GM12878 (cell line): ENCODE measurements at regions not wholly inside any gene's neighbourhood (a gene's known extent, or its start where the extent isn't known, plus 50 kb on each side); places are given as distances from the start of the nearest gene placed in this dataset.

Source experiments
- ATAC-seq: fragments of 200-7000 bp; cut with Tn5 transposase; 3 replicates; pipeline ENCODE4 v1.9.1; 2020; ENCODE audit warnings: mild to moderate bottlenecking, moderate library complexity
- BruUV-seq: library from RNA; stranded (reverse); fragments of 400-500 nt; replicated peaks from 2 replicates; lab custom pipeline; 2021; lab: Mats Ljungman, UMichigan
- CTCF ChIA-PET: fragments of 300-600 bp; sonication (Branson Sonifier 250); formaldehyde crosslinking; extraction: SDS; loops from one replicate; lab custom pipeline; 2021; ENCODE audit warnings: inconsistent platforms; lab: Yijun Ruan, JAX
- POLR2A ChIA-PET: fragments of 350-600 bp; formaldehyde crosslinking; extraction: SDS; loops from one replicate; lab custom pipeline; 2021; ENCODE audit warnings: inconsistent platforms; lab: Charles Lee
- RAD21 ChIA-PET: fragments of 300-600 bp; sonication (Branson Sonifier 250); formaldehyde crosslinking; loops from one replicate; lab custom pipeline; 2023; ENCODE audit warnings: antibody characterized with exemption; ENCODE audit not compliant: unreplicated experiment; lab: Charles Lee
- SMC1A ChIA-PET: fragments of 300-600 bp; sonication (Branson Sonifier 250); formaldehyde crosslinking; loops from one replicate; lab custom pipeline; 2023; ENCODE audit not compliant: unreplicated experiment, uncharacterized antibody; lab: Charles Lee
- DNase-seq: peaks from one replicate; pipeline ENCODE4 v3.0.0-alpha.2; 2011; ENCODE audit warnings: low read depth, low spot score
- FAIRE-seq: peaks from 3 replicates; lab custom pipeline; 2011; peaks lifted over from hg19 to GRCh38; lab: Jason Lieb, UNC
- H2AFZ ChIP-seq: 2 replicates; pipeline ENCODE4 v1.6.0; 2011; ENCODE audit warnings: low read depth, low read length, control low read depth; ENCODE audit not compliant: control insufficient read depth
- H3K27ac ChIP-seq: 2 replicates; pipeline ENCODE4 v1.5.1; 2011; ENCODE audit warnings: control low read depth; ENCODE audit not compliant: control insufficient read depth, insufficient read depth
- H3K27me3 ChIP-seq, 2 experiments: replicated peaks in 1 of 2; 2 replicates each; pipeline versions ENCODE4 v1.6.0 to v1.6.1; 2011; ENCODE audit warnings: low read length in 1 of 2; ENCODE audit not compliant: control insufficient read depth in 2 of 2, insufficient read depth in 2 of 2
- H3K36me3 ChIP-seq, 2 experiments: 2 replicates each; pipeline ENCODE4 v1.5.1; 2011; ENCODE audit warnings: low read length in 1 of 2; ENCODE audit not compliant: control insufficient read depth in 2 of 2, insufficient read depth in 2 of 2
- H3K4me1 ChIP-seq: 2 replicates; pipeline ENCODE4 v1.6.1; 2011; ENCODE audit warnings: mild to moderate bottlenecking, low read length, moderate library complexity, mixed read lengths; ENCODE audit not compliant: control insufficient read depth, insufficient read depth
- H3K4me2 ChIP-seq: 2 replicates; pipeline ENCODE4 v1.6.0; 2011; ENCODE audit warnings: control low read depth; ENCODE audit not compliant: control insufficient read depth, insufficient read depth
- H3K4me3 ChIP-seq: fragments of 200-600 bp; sonication (generic); 2 replicates; pipeline ENCODE4 v1.5.1; 2016
- H3K79me2 ChIP-seq: 2 replicates; pipeline ENCODE4 v1.6.0; 2011; ENCODE audit warnings: low read length; ENCODE audit not compliant: control insufficient read depth, insufficient read depth
- H3K9ac ChIP-seq: 2 replicates; pipeline ENCODE4 v1.8.0; 2011; ENCODE audit warnings: low read length, control low read depth, mixed read lengths; ENCODE audit not compliant: control insufficient read depth, insufficient read depth
- H3K9me3 ChIP-seq: replicated peaks from 3 replicates; pipeline ENCODE4 v1.5.1; 2011; ENCODE audit warnings: mild to moderate bottlenecking, low read length; ENCODE audit not compliant: control insufficient read depth, insufficient read depth
- H4K20me1 ChIP-seq: 2 replicates; pipeline ENCODE4 v1.6.0; 2011; ENCODE audit not compliant: control insufficient read depth, insufficient read depth
- BACH1 ChIP-seq: fragments of 450-650 bp; IDR thresholded peaks from 2 replicates; pipeline ENCODE4 v1.6.1; 2017; ENCODE audit warnings: mild to moderate bottlenecking, borderline replicate concordance
- BRCA1 ChIP-seq: IDR thresholded peaks from 2 replicates; pipeline ENCODE4 v1.6.1; 2011; ENCODE audit warnings: low read depth, low read length, improper control_type of control experiment
- CBFB ChIP-seq: IDR thresholded peaks from 2 replicates; pipeline ENCODE4 v1.6.1; 2016; ENCODE audit warnings: antibody characterized with exemption, low read depth
- E2F8 ChIP-seq: fragments of 450-650 bp; IDR thresholded peaks from 2 replicates; pipeline ENCODE4 v1.6.1; 2018; ENCODE audit warnings: mild to moderate bottlenecking, low read depth, moderate library complexity; ENCODE audit not compliant: partially characterized antibody
- EP300 ChIP-seq, 2 experiments: fragments of 150-350 bp in 1 of 2; IDR thresholded peaks; 2 replicates each; pipeline ENCODE4 v1.6.1; 2011 to 2012; ENCODE audit warnings: low read depth in 2 of 2, low read length in 2 of 2, borderline replicate concordance in 1 of 2, improper control_type of control experiment in 1 of 2, inconsistent platforms in 1 of 2; ENCODE audit not compliant: control insufficient read depth in 1 of 2
- FOXK2 ChIP-seq: fragments of 450-650 bp; IDR thresholded peaks from 2 replicates; pipeline ENCODE4 v1.6.1; 2017; ENCODE audit warnings: mild to moderate bottlenecking, moderate library complexity
- GATAD2B ChIP-seq: fragments of 450-650 bp; conservative IDR thresholded peaks from 2 replicates; pipeline ENCODE4 v1.6.1; 2017; ENCODE audit warnings: low read depth, mild to moderate bottlenecking, moderate library complexity
- HDAC6 ChIP-seq: fragments of 200-600 bp; sonication (generic); IDR thresholded peaks from one replicate; pipeline ENCODE4 v1.8.0; 2017; ENCODE audit warnings: antibody characterized with exemption; ENCODE audit not compliant: unreplicated experiment
- IRF4 ChIP-seq: IDR thresholded peaks from 2 replicates; pipeline ENCODE4 v1.6.1; 2011; ENCODE audit warnings: low read depth, low read length
- JUND ChIP-seq: IDR thresholded peaks from 2 replicates; pipeline ENCODE4 v1.6.1; 2012; ENCODE audit warnings: low read depth, mild to moderate bottlenecking, low read length, improper control_type of control experiment, moderate library complexity
- MTA2 ChIP-seq: fragments of 450-650 bp; IDR thresholded peaks from 2 replicates; pipeline ENCODE4 v1.6.1; 2016; ENCODE audit warnings: low read depth, mild to moderate bottlenecking, moderate library complexity
- MTA3 ChIP-seq: IDR thresholded peaks from 2 replicates; pipeline ENCODE4 v1.6.1; 2012; ENCODE audit warnings: low read length, inconsistent platforms, borderline replicate concordance
- PAX5 ChIP-seq: IDR thresholded peaks from 2 replicates; pipeline ENCODE4 v1.6.1; 2011; ENCODE audit warnings: low read depth, low read length, borderline replicate concordance
- RELA ChIP-seq: fragments of 450-650 bp; IDR thresholded peaks from 2 replicates; pipeline ENCODE4 v1.8.0; 2014; ENCODE audit warnings: borderline replicate concordance; ENCODE audit not compliant: partially characterized antibody
- SMARCA5 ChIP-seq: fragments of 450-650 bp; IDR thresholded peaks from 2 replicates; pipeline ENCODE4 v1.6.1; 2017; ENCODE audit warnings: mild to moderate bottlenecking
- SUPT20H ChIP-seq: IDR thresholded peaks from 2 replicates; pipeline ENCODE4 v1.6.1; 2011; ENCODE audit warnings: low read depth, mild to moderate bottlenecking, low read length, moderate library complexity, borderline replicate concordance; ENCODE audit not compliant: control insufficient read depth
- WGBS: methylation state at CpG from one replicate; pipeline ENCODE4 v1.1.6; 2016; ENCODE audit warnings: low lambda C conversion rate; ENCODE audit not compliant: insufficient replicate concordance, insufficient coverage; ENCODE audit errors: missing lambda C conversion rate; 5-methylcytosine and 5-hydroxymethylcytosine counted together
- in situ Hi-C: fragments of 300-500 bp; cut with MboI; formaldehyde crosslinking; loops from 9 replicates; pipeline ENCODE4 v1.14.3; 2018; ENCODE audit warnings: mixed read lengths
- intact Hi-C: fragments of 100-400 bp; cut with micrococcal nuclease; formaldehyde crosslinking; loops from one replicate; pipeline ENCODE4 v1.14.2; 2022; ENCODE audit not compliant: unreplicated experiment

- TF ChIP-seq SUPT20H (no peak), BRCA1 (no peak), FOXK2 (no peak)
These were observed 114.8 kb upstream of the NCAM2 start (continued) for GRCh38 chr21:20883408-20883800.

GRCh38 chr21:20902511-20902910, 95.7 kb upstream of the NCAM2 start:
- Histone ChIP-seq H3K79me2 (no peaks in the 10 kb centered on the region), H3K9ac (no peak overlapping the region), H3K4me3 (no peak overlapping the region), H3K9me3 (no peaks in the 10 kb centered on the region), H3K27me3 (no peaks in the 10 kb centered on the region), H3K4me2 (no peak overlapping the region), H4K20me1 (no peaks in the 10 kb centered on the region), H3K27ac (no peak overlapping the region), H2AFZ (no peak overlapping the region), H3K36me3 (no peaks in the 10 kb centered on the region), H3K4me1 (no peaks in the 10 kb centered on the region)
- intact Hi-C loops (no loop called here), in situ Hi-C loops (no loop called here)
- no peak for TF ChIP-seq CBFB
- no peak for TF ChIP-seq RELA
- no peak for TF ChIP-seq BACH1
- no peak for TF ChIP-seq JUND
- ChIA-PET CTCF (no interaction called here), RAD21 (no interaction called here), POLR2A (no interaction called here), SMC1A (no interaction called here)
- 3% methylated on average over 2 of the region's 2 CpGs for WGBS
- BruUV-seq: no TSS peak
- DNase-seq: no peak
- no peak for FAIRE-seq
- ATAC-seq: no peak

GRCh38 chr21:20902998-20903397, 95.2 kb upstream of the NCAM2 start:
- no peak for FAIRE-seq
- Histone ChIP-seq H3K9ac (no peak overlapping the region), H3K4me2 (no peak overlapping the region), H2AFZ (no peak overlapping the region), H3K27me3 (no peaks in the 10 kb centered on the region), H3K79me2 (no peaks in the 10 kb centered on the region), H3K9me3 (no peaks in the 10 kb centered on the region), H4K20me1 (no peaks in the 10 kb centered on the region), H3K4me3 (no peak overlapping the region), H3K4me1 (no peaks in the 10 kb centered on the region), H3K36me3 (no peaks in the 10 kb centered on the region), H3K27ac (no peak overlapping the region)
- DNase-seq: no peak
- ChIA-PET CTCF (no interaction called here), SMC1A (no interaction called here), POLR2A (no interaction called here), RAD21 (no interaction called here)
- intact Hi-C loops: no loop called here
- ATAC-seq: no peak
- BruUV-seq: no TSS peak
- in situ Hi-C loops: no loop called here
- TF ChIP-seq E2F8 (no peak), CBFB (no peak), HDAC6 (no peak), MTA2 (no peak), IRF4 (no peak), GATAD2B (no peak), MTA3 (no peak), SMARCA5 (no peak), EP300 (IDR thresholded peaks at IDR 0.05; ENCODE audit: borderline replicate concordance in 1 of 2, control insufficient read depth in 1 of 2, low read depth in 2 of 2, low read length in 2 of 2) (no peak), PAX5 (no peak)
